Activated T-cell treated with anti-CD3 and anti-CD28 coated beads, Interleukin-2, amount 50 U/mL, for 4 hours (primary cell): ENCODE measurements at regions not wholly inside any gene's neighbourhood (a gene's known extent, or its start where the extent isn't known, plus 50 kb on each side); places are given as distances from the start of the nearest gene placed in this dataset.

ENCODE experiments used
- ATAC-seq, 2 donors: fragments of 200-7000 bp; cut with Tn5 transposase; one replicate each; pipeline ENCODE4 v1.10.0; 2021
- DNase-seq: peaks from one replicate; pipeline ENCODE4 v3.0.0-alpha.2; 2020
- H3K27me3 Mint-ChIP-seq: one replicate; pipeline ENCODE4 v1.8.0; 2021; ENCODE audit warnings: low read depth, mixed read lengths
- H3K36me3 Mint-ChIP-seq: one replicate; pipeline ENCODE4 v1.8.0; 2022; ENCODE audit warnings: mixed read lengths; ENCODE audit not compliant: insufficient read depth
- H3K4me1 Mint-ChIP-seq: one replicate; pipeline ENCODE4 v1.8.0; 2021; ENCODE audit warnings: low read depth, mixed read lengths
- H3K4me3 Mint-ChIP-seq: one replicate; pipeline ENCODE4 v1.8.0; 2021; ENCODE audit warnings: mild to moderate bottlenecking, moderate library complexity, mixed read lengths
- H3K9me3 Mint-ChIP-seq: one replicate; pipeline ENCODE4 v1.8.0; 2021; ENCODE audit warnings: mixed read lengths

DNA sequence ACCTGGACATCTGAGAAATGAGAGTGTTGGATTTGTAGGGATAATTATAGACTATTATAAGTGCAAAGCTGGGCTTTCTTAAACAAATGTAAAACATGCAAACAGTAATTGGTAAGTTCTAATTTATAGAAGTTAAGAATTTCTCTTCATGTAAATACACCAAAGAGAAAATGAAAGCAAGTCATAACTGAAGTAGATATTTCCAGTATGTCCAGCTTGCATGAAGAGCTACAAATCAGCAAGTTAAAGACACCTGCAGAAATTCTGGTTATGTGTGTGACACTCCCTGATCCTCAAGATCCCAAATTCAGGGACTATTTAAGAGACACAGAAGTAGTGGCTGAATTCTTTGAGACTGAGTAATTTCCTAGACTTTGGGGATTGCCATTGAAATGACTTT is 308.9 kb downstream of the TLE4 start:
- Mint-ChIP-seq H3K27me3 (no peaks in the 10 kb centered on the region), H3K4me1 (peaks cover 58% of the 10 kb centered on the region), H3K9me3 (no peaks in the 10 kb centered on the region), H3K4me3 (no peak overlapping the region), H3K36me3 (no peaks in the 10 kb centered on the region)
- ATAC-seq (no peak), DNase-seq (no peak)

DNA sequence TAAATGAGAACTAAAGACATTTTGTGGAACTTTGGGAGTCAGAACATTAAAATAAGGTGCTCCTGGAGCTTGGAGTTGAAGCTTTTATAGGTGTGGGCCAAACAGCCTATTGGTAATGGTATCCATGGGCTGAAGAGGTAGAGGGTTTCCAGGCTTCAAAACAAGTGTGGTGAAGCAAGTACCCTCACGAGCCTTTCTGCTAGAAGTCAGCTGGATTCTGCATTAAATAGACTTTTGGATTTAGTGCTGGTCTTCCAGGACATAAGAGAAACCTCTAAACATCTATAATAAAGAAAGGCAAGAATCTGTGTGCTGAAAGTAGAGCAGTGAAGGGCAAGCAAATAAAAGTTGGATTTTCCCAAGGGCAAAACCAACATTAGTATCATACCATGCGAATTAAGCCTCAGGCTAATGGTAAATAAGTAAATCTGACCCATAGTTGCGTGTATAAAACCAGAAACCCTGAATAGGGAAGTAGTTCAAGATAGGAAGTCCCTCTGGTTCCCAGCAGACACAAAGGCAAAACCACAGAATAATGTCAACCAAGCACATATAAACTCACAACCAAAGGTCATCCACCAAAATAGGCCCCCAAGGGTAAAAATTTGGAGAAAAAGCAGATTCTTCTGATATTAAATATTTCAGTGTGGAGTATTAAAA is 306.3 kb downstream of the TLE4 start:
- Mint-ChIP-seq H3K4me1 (peaks cover 34% of the 10 kb centered on the region), H3K36me3 (no peaks in the 10 kb centered on the region), H3K27me3 (no peaks in the 10 kb centered on the region), H3K4me3 (no peak overlapping the region), H3K9me3 (no peaks in the 10 kb centered on the region)
- DNase-seq (no peak), ATAC-seq (no peak)

DNA sequence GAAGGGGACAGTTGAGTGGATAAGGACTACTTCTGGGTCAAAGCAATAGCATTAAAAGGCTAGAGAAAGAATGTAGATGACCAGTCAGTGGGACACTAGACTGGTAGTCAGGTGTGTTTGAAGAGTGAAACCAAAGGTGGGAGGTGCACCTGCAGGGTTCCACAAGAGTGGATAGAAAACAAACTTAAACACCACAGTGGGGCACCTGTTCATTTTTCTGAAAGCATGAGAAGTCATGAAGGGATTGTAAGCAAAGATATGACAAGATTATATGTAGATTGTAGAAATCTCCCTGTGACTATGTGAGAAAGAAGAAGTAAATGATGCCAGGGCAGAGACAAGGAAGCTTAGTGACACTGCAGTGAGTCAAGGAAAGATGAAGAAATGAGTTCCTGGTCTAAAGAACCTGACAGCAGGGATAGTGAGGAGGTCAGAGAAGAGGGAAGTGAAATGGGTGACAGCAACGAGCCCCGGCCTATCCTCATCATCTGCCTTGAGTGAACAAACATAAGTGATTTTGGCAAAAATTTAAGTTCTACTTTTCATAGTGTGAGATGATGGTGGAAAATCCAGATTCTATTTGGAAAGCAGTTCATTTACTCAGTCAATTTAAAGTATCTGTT is 296.9 kb downstream of the TLE4 start:
- Mint-ChIP-seq H3K4me1 (no peaks in the 10 kb centered on the region), H3K27me3 (no peaks in the 10 kb centered on the region), H3K9me3 (no peaks in the 10 kb centered on the region), H3K4me3 (no peak overlapping the region), H3K36me3 (no peaks in the 10 kb centered on the region)
- ATAC-seq = no peak
- no peak for DNase-seq

DNA sequence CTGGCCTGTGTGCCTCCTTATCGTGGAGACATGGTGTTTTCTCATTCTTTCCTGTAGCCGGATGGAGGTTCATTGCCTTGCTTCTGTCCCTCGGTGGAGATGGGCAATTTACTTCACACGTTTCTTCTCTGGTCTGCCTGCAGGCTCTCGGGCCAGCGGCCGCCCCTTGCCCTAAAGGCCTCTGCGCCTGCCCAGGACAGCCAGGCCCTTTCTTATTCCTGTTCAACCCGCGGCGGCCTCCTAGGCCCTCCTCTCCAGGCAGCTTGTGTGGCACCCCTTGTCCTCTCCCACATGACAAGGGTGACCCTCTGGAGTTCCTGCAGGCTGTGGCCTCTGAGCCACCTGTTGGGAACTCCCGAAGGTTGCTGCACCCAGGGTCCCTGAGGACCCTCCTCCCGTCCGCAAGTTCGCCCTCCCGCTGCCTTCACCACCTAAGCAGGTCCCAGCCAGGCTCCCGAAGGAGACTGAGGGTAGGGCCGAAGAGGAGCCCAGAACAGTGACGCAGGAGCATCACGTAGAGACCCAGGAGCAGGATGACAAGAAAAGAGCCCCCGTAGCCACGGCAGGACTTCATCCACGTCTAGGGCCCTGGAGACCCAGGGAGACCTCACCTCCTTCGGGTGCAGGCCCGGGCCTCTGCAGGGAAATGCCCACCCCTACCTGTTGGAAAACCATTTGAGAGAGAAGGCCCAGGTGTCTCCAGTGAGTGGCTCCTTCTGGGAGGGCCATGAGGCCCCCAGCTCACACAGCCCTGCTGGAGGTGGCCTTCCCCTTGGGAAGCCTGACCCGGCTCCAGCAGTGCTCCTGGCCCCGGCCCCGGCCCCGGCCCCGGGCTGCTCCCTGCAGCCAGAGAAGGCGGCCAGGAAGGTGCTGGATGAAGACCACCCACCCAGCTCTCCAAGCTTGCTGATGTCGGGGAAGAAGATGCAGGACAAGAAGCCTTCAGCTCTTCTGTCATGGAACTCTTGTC is 291.4 kb downstream of the TLE4 start:
- Mint-ChIP-seq H3K27me3 (no peaks in the 10 kb centered on the region), H3K36me3 (no peaks in the 10 kb centered on the region), H3K4me3 (no peak overlapping the region), H3K4me1 (peaks cover 6% of the 10 kb centered on the region), H3K9me3 (peaks cover 12% of the 10 kb centered on the region)
- ATAC-seq = no peak
- DNase-seq = no peak

DNA sequence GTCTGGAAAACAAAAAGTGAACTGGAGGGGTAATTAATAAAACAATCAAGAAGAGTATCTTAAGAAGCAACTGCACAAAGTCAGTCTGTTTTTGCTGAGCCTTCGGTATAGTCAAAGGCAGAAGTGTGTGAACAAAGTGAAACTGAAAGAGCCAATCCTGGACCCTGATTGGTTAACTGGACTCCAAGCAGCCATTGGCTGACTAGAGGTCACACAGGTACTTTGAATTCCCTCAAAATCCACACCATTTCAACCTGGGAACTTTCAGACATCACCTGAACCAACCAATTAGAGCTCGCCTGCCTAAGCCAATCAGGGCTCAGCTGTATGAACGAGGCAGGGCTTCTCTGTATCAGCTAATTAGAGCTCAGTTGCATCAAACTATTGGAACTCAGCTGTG is 286.7 kb downstream of the TLE4 start:
- peaks cover 13% of the 10 kb centered on the region for H3K4me1 Mint-ChIP-seq
- H3K27me3 Mint-ChIP-seq = no peaks in the 10 kb centered on the region
- peak overlapping the region; percentile 64 for H3K4me3 Mint-ChIP-seq
- no peaks in the 10 kb centered on the region for H3K36me3 Mint-ChIP-seq
- H3K9me3 Mint-ChIP-seq = peaks cover 12% of the 10 kb centered on the region
- no peak for DNase-seq
- no peak for ATAC-seq

DNA sequence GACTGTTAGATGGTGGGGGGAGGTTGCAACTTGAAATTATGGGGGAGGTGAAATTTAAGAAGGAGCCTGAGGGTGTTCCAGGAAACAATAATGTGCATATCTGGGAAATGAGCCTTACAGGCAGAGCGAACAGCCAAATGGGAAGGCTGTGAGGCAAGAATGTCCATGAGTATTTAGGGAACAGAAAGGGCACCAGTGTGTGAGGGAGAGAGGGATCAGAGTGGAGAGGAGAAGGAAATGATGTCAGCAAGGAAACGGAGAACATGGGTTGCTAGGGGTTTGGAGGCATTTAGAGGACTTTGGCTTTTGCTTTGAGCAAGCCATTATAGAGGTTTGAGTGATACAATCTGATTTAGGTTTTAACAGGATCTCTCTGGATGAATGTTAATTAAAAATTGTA is 285.4 kb downstream of the TLE4 start:
- H3K27me3 Mint-ChIP-seq = no peaks in the 10 kb centered on the region
- no peak overlapping the region for H3K4me3 Mint-ChIP-seq
- peaks cover 10% of the 10 kb centered on the region for H3K9me3 Mint-ChIP-seq
- ATAC-seq (no peak), DNase-seq (no peak)
- H3K4me1 Mint-ChIP-seq = peaks cover 13% of the 10 kb centered on the region
- H3K36me3 Mint-ChIP-seq = no peaks in the 10 kb centered on the region

DNA sequence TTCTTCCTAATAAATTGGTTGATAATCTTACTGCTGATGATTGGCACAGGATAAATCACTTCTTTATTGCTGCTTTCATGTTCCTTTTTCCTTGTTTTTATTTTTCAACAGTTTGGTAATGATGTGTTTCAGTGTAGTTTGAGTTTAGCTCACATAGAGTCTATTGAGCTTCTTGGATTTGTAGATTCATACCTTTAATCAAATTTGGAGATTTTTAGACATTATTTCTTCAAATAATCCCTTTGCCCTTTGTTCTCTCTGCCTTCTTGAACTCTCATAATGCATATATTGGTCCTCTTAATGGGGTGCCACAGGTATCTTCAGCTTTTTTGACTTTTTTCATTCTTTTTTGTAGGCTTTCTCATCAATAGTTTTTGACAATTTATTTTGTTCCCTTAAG is 275.3 kb downstream of the TLE4 start:
- no peak for ATAC-seq
- Mint-ChIP-seq H3K9me3 (peaks cover 25% of the 10 kb centered on the region), H3K27me3 (peaks cover 3% of the 10 kb centered on the region), H3K4me1 (no peaks in the 10 kb centered on the region), H3K36me3 (peaks cover 8% of the 10 kb centered on the region), H3K4me3 (no peak overlapping the region)
- DNase-seq = no peak

DNA sequence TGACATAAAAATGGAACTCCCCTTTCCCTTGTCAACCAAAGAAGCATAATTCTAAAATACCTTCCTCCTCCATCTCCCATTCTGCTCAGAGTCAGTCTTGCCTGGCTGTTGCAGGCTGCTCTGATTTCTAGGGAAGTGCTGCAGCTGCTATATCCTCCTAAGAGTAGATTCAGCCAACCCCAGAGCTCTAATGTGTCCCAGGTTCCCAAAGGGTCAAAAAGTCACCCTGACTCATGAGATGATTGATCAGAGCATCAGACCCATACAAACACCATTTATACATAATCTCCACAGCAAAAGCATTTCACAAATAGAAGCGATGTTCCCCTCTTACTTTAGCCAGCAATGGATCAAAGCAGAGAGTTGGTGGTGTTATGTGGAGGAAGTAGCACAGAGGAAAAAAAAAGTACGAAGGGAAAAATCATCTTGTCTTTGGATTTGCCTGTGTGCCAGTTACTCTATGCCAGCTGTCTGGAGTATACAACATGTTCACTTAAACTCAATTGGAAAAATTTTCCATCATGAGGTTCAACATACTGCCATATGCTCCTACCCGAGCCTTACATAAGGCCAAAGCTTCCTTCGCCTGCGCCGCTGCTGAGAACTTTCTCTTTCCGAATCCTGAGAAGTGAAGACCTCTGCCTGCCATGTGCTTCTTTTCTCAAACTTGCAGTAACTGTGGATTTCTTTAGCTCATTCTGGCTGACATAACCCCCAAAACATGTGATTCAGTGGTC is 258.0 kb downstream of the TLE4 start:
- Mint-ChIP-seq H3K4me1 (no peaks in the 10 kb centered on the region), H3K27me3 (no peaks in the 10 kb centered on the region), H3K36me3 (no peaks in the 10 kb centered on the region), H3K4me3 (no peak overlapping the region), H3K9me3 (no peaks in the 10 kb centered on the region)
- ATAC-seq (no peak), DNase-seq (no peak)

DNA sequence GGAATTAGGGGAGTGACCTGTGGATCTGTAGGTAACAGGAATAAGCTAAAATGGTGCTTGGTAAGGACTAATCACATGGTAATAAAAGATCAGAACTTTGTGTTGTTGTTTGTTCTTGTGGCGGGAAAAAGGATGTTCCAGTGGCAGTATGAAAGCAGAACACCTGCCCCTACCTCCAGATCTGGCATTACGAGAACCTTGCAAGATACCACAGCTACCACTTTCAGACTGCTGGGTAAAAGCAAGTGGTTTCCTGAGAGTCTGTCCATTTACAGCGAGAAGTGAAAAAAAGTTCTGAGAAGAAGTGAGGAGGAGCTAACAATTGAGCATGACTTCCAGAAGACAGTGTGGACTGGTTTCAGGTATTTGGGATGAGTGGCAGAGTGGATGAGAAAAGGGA is 252.5 kb downstream of the TLE4 start:
- H3K4me1 Mint-ChIP-seq = peaks cover 5% of the 10 kb centered on the region
- peaks cover 6% of the 10 kb centered on the region for H3K27me3 Mint-ChIP-seq
- H3K9me3 Mint-ChIP-seq = no peaks in the 10 kb centered on the region
- peaks cover 5% of the 10 kb centered on the region for H3K36me3 Mint-ChIP-seq
- no peak overlapping the region for H3K4me3 Mint-ChIP-seq
- DNase-seq (no peak), ATAC-seq (no peak)

DNA sequence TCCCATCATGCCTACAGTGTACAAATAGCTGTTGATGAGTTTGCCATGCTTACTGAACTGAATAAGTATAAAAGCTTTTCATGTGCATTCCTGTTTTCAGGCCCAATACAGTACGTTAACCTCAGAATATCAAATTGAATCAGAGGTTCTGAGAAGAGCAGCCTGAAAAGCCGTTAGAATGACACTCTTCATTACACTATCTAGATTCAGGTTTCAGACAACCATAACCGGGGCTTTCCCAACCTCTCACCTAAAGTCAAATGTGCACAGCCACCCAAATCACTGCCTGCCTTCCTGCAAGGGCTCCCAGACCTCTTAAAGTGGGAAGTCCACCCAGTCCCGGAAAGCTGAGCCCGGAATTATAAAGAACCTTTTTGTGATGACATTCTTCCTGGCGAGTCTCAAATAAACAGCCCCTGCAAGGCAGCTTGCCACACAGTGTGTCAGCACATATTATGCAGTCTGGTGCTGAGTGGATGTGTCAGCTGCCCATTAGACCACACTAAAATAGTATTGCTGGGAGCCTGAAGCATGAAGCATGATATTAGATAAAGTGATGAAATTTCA is 245.8 kb downstream of the TLE4 start:
- peaks cover 6% of the 10 kb centered on the region for H3K27me3 Mint-ChIP-seq
- H3K4me1 Mint-ChIP-seq = peaks cover 16% of the 10 kb centered on the region
- no peak overlapping the region for H3K4me3 Mint-ChIP-seq
- no peak for DNase-seq
- H3K36me3 Mint-ChIP-seq = peaks cover 3% of the 10 kb centered on the region
- peak; percentile 69 to 70 for ATAC-seq
- no peaks in the 10 kb centered on the region for H3K9me3 Mint-ChIP-seq

DNA sequence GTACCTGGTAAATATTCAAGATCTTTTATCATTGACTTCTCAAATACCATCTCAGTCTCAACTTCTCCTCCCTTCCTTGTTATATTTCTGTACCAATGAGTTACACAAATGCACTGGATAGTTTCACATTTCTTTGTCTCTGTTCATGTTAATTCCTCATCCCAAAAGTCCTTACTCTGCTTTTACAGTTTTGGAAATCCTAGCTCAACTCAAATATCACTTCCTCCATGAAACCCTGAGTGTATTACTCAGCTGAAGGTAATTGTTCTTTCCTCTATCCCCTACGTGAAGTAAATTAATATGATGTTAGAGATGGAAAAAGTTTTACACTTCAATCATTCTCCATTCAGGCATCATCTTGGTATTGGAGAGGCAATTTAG is 241.5 kb downstream of the TLE4 start:
- H3K36me3 Mint-ChIP-seq = no peaks in the 10 kb centered on the region
- peaks cover 6% of the 10 kb centered on the region for H3K27me3 Mint-ChIP-seq
- H3K9me3 Mint-ChIP-seq = no peaks in the 10 kb centered on the region
- ATAC-seq = no peak
- no peak for DNase-seq
- H3K4me3 Mint-ChIP-seq = peak overlapping the region; percentile 63
- peaks cover 27% of the 10 kb centered on the region for H3K4me1 Mint-ChIP-seq

DNA sequence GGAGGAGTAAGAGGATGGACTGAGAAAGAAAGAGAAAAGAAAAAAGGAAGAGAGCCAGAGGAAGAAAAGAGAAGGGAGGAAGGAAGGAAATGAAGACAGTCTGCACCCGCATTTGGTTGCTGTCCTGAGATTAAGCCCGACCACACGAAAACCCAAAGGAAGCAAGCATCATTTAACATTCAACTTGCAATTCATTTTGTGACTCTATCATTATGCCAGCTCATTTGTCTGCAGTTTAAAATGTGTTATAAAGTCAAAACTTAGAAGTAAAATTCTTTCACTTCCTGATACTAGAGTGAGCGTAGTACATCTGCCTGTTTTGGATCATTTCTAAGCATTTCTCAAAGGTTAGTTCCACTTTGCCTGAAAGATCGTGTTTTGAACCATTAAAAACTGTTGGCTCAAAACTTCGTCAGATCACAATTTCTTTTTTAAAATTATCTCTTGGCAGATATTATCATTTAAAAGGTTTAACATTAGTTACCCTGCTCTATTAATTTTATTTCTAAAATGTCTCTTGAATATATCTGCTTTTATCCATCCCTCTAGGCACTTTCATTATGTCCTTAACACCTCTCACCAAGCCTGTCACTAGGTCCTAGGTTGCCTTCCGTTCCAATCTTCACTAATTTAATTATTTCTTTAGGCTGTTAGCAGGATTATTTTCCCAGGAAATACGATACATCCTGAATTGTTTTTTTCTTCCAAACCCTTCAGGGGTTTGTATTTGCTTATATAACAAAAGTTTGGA is 240.9 kb downstream of the TLE4 start:
- H3K4me1 Mint-ChIP-seq = peaks cover 24% of the 10 kb centered on the region
- peaks cover 3% of the 10 kb centered on the region for H3K27me3 Mint-ChIP-seq
- no peaks in the 10 kb centered on the region for H3K9me3 Mint-ChIP-seq
- no peak for DNase-seq
- H3K36me3 Mint-ChIP-seq = no peaks in the 10 kb centered on the region
- ATAC-seq = peak; percentile 62 to 81
- peak overlapping the region; percentile 63 for H3K4me3 Mint-ChIP-seq

DNA sequence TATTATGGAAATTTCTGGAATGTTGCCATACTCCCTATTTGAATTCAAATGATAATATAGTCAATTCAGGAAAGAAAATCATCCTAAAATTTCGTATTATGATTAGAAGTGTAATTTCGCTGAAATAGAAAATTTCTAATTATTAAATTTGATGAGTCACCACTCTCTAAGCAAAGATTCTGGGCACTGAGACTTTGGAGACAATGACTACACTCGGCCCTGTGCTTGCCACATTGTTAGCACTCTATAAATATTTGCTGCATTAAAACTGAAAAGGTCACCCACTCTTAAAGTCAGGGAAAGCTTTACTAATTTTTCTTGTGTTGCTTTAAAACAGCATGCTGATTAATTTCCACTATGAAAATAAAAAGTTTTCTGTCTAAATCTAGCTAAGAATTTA is 240.3 kb downstream of the TLE4 start:
- Mint-ChIP-seq H3K27me3 (peaks cover 4% of the 10 kb centered on the region), H3K36me3 (no peaks in the 10 kb centered on the region), H3K4me3 (peak overlapping the region; percentile 63), H3K9me3 (no peaks in the 10 kb centered on the region), H3K4me1 (peaks cover 22% of the 10 kb centered on the region)
- ATAC-seq = no peak
- no peak for DNase-seq
